ENCODE measurements at regions not wholly inside any gene's neighbourhood (a gene's known extent, or its start where the extent isn't known, plus 50 kb on each side); places are given as distances from the start of the nearest gene placed in this dataset.

DNA sequence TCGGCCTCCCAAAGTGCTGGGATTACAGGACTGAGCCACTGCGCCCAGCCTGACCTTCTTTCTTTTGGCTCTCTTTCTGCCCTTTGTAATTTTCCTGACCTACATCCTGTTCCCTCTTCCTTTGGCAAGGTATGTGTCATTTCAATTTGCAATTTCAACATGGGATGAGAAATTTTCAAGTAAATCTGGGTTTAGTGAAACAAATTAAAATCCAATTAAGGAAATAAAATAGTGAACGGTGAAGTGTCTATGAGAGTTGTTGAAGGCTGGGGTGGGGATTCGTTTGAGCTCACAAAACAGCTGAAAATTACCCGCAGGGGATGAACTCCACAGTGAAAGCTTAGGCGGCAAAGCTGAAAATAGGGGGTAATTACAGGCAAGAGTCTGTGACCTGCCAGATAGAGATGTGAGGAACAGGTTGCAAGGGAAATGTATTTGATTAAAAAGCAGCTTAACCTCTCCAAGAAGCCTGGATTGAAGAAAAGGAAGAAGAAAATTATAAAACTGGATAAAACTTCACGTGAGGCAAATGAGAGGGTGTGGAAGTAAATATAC is 277.7 kb downstream of the UTP18 start:
- FAIRE-seq: no peak

More for the DNA sequence above, 277.7 kb downstream of the UTP18 start:
- ChIA-PET POLR2A (no interaction called here), CTCF (ENCODE audit: low intra/inter-chr PET ratio) (no interaction called here)
- Histone ChIP-seq H3K27ac (ENCODE audit: extremely low read depth, low read depth, low read length) (no peak overlapping the region), H3K9me3 (replicated peaks; ENCODE audit: control insufficient read depth, insufficient read depth, low read depth, low read length) (no peaks in the 10 kb centered on the region), H3K4me1 (replicated peaks in 1 of 2; ENCODE audit: control insufficient read depth in 2 of 2, insufficient read depth in 2 of 2, low read length in 2 of 2) (no peaks in the 10 kb centered on the region), H2AFZ (ENCODE audit: low read depth, low read length) (no peak overlapping the region), H3K36me3 (ENCODE audit: control insufficient read depth, insufficient read depth, low read length) (no peaks in the 10 kb centered on the region), H3K27me3 (ENCODE audit: control insufficient read depth in 2 of 2, insufficient read depth in 2 of 2, low read length in 2 of 2) (no peaks in the 10 kb centered on the region), H3K79me2 (ENCODE audit: control insufficient read depth, insufficient read depth, low read length) (no peaks in the 10 kb centered on the region), H3K4me3 (no peak overlapping the region), H3K4me2 (ENCODE audit: insufficient read depth, low read length) (no peak overlapping the region), H4K20me1 (replicated peaks; ENCODE audit: control insufficient read depth, insufficient read depth, low read length) (no peaks in the 10 kb centered on the region), H3K9me1 (ENCODE audit: control insufficient read depth, insufficient read depth, low read length) (no peaks in the 10 kb centered on the region), H3K9ac (ENCODE audit: insufficient read depth in 1 of 2, low read depth in 2 of 2, low read length in 2 of 2) (no peak overlapping the region)
- BruUV-seq (replicated peaks): no TSS peak
- no peak for ATAC-seq
- WGBS (ENCODE audit: insufficient coverage, low coverage, missing lambda C conversion rate): 0% methylated on average over 6 of the region's 7 CpGs
- DNase-seq (ENCODE audit: extremely low read depth in 1 of 4, low spot score in 3 of 4): no peak
- intact Hi-C loops (cut with micrococcal nuclease) (loop anchor here (2.0 to 5.0 kb wide), 2 partner anchors 216 to 239 kb away; no protein-coding TSS in a partner anchor), in situ Hi-C loops (cut with MboI) (no loop called here)
- TF ChIP-seq ARID3B (CRISPR knock-in tag; IDR thresholded peaks at IDR 0.05; ENCODE audit: borderline replicate concordance) (no peak), E2F6 (IDR thresholded peaks at IDR 0.05; ENCODE audit: borderline replicate concordance in 1 of 2, extremely low read depth in 1 of 2, insufficient read depth in 1 of 2, insufficient read length in 1 of 2, low read depth in 1 of 2, low read length in 1 of 2, poor library complexity in 1 of 2, severe bottlenecking in 1 of 2) (no peak), CCNT2 (IDR thresholded peaks at IDR 0.05; ENCODE audit: borderline replicate concordance, extremely low read depth, insufficient read length, low read depth, low read length) (no peak), POU5F1 (IDR thresholded peaks at IDR 0.05; ENCODE audit: borderline replicate concordance, low read depth, low read length, partially characterized antibody) (no peak), BRD4 (IDR thresholded peaks at IDR 0.05) (no peak), RBFOX2 (IDR thresholded peaks at IDR 0.05; ENCODE audit: low read depth, low read length) (no peak), CEBPG (CRISPR knock-in tag; IDR thresholded peaks at IDR 0.05) (no peak), CEBPG (tag; conservative IDR thresholded peaks at IDR 0.05 in 1 of 2, IDR thresholded peaks at IDR 0.05 in 1 of 2) (no peak)
- TF ChIP-seq, protein P1, sequence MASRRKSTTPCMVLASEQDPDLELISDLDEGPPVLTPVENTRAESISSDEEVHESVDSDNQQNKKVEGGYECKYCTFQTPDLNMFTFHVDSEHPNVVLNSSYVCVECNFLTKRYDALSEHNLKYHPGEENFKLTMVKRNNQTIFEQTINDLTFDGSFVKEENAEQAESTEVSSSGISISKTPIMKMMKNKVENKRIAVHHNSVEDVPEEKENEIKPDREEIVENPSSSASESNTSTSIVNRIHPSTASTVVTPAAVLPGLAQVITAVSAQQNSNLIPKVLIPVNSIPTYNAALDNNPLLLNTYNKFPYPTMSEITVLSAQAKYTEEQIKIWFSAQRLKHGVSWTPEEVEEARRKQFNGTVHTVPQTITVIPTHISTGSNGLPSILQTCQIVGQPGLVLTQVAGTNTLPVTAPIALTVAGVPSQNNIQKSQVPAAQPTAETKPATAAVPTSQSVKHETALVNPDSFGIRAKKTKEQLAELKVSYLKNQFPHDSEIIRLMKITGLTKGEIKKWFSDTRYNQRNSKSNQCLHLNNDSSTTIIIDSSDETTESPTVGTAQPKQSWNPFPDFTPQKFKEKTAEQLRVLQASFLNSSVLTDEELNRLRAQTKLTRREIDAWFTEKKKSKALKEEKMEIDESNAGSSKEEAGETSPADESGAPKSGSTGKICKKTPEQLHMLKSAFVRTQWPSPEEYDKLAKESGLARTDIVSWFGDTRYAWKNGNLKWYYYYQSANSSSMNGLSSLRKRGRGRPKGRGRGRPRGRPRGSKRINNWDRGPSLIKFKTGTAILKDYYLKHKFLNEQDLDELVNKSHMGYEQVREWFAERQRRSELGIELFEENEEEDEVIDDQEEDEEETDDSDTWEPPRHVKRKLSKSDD (conservative IDR thresholded peaks at IDR 0.05; ENCODE audit: low read length): no peak
